ENCODE measurements at regions not wholly inside any gene's neighbourhood (a gene's known extent, or its start where the extent isn't known, plus 50 kb on each side); places are given as distances from the start of the nearest gene placed in this dataset.

DNA sequence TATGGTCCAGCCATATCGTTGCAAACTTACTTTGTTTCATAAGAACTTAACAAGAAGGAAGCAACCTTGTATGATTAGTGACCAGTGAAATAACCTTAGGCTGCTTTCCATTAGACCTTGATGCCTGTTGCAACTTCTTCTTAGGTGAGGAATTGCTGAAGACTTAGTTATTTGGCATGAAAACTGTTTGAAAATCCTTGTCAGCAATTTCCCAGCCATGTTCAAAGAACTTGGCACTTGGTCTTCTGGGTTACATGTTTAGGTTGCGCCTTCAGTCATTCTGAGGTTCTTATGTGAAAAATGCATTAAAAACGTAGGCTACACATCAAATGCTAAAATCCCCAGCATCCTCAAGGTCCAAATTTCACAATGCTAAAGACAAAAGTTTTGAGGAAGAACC lies 232.0 kb upstream of the CEP162 start:
- DNase-seq = no peak

DNA sequence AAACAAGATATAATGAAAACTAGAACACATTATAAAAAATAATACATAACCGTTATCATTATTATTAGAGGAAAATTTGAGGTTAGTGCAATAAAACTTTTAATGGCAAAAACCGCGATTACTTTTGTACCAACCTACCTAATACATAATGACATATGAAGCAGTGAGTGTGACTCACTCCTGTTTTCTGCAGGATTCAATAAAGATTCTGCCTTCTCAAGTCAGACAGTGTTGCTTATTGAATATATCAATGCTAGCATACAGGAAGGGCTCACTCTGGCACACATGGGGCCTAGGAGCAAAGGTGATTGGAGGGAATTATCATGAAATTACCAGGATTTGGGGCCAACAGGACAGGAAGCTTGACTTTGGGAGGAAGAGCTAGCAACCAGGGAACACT lies 230.8 kb upstream of the CEP162 start:
- no peak for DNase-seq

DNA sequence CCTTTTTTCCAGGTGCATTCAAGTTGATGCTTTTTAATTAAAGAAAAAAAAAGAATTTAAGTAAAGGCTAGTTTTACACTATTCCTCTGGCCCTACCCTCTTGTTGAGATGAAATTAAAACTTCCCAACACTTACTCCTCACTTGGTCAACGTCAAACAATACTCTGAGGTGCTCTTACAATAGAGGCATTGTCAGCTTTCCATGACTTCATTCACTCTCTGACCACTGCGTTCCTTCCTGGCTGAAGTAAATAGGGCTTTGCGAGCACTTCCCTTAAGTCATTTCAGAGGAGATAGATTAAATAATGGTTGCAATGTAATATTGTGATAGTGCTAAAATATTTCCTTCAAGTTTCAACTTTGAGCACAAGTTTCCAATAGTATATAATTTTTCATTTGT lies 229.8 kb upstream of the CEP162 start:
- DNase-seq = no peak

DNA sequence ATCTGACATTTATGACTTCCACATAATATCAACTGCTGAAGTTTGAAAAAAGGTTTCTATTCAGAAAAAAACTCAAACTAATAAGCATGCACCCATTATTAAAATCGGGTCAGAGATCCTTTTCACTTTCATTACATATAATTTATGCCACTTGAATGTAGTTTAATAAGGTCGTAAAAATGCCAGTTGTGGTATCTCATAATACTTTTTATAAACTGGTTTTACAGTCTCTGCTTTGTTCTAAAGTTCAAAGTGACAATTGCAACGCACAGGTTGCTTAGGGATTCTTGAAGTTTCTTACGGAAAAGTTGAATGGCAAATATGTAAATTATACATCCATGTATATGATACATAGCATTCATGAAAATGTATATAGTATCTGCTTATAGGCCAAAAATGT lies 229.4 kb upstream of the CEP162 start:
- no peak for DNase-seq

DNA sequence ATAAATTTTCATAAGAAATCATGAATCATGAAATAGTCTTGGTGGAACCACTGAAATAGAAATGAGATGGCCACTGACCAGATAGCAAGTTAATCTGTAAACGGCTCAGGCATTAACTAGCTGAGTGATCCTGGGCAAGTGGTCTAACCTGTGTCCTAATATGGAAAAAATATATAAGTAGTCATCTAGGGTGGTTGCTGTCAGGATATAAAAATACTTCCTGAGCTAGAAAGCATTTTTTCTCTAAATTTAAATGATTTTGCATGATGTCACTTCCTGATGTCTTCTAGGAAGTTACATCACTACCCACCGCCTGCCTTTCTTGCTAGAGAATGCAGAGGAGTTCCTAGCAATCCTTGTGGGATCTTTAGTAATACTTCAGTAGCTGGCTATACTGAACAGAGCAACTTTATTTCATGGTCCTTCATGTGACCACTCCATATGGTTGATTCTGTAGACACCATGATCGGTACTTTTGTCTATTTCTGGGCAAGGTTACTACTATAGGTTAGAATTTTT lies 228.1 kb upstream of the CEP162 start:
- no peak for DNase-seq

DNA sequence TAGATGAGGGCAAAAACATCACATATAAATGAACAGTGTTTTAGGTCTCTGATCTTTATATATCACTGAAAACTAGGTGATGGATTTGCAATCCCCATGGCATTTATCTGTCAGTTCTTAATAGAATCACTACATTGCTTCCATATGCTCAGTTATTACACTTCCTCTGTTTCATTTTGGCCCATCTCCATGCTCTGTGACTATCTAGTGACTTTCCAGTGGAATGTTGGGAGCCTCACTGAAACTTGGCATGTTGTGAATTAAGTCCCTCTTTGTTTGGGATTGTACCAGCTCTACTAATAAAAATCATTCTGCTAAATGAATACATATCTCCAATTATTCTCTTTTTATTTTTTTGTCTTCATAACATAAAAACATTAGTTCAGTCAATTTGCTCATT lies 226.1 kb upstream of the CEP162 start:
- DNase-seq = no peak

DNA sequence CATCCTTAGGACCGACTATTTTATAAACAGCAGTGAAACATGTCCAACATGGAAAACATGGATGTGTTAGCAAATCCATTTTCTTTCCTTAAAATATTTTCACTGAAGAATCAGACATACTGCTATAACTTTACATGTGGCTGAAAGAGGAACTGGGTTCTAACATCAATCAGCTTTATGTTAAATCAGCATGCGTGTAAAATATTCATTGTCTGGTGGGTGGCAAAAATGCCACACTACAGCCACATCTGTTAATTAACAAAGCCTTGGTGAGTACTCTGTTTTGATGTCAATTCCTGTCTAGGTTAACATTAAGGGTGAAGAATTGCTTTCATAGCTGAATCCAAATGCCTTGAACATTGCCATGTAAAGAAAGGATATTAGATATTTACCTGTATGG lies 222.6 kb upstream of the CEP162 start:
- no peak for DNase-seq

DNA sequence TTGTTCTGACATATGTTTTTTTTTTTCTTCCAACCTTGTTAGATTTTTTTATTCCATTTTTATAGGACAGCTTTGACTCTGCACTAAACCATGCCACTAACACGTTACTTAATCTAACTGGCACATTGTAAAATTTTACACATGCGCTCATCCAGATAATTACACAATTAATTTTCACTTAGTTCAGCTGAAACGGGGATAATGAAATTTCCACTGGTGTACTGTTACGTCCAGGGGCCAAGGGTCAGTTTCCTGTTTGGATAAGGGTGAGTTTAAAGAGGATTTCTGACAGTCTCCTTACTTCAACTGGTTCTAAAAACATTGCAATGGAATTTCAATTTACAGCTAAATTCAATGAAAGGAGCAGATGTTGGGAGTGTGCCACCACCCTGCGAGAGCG lies 221.8 kb upstream of the CEP162 start:
- no peak for DNase-seq

DNA sequence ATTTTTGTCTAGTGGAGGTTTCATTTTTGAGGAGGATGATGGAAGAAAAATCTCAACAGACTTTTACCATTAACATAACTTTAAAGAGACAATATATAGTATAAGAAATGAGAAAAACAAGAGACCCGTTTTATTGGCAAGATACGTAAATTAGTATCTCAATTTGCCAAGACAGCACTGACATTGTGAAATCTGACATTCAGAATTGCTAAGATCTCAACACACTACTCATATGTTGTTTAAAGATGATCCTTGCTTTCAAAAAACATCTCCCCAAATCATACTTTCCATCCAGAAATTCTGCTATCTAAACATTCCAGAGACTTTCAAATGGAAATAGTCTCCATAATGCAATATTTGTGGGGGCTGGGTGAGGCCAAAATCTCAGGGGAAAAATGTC lies 220.9 kb upstream of the CEP162 start:
- no peak for DNase-seq

DNA sequence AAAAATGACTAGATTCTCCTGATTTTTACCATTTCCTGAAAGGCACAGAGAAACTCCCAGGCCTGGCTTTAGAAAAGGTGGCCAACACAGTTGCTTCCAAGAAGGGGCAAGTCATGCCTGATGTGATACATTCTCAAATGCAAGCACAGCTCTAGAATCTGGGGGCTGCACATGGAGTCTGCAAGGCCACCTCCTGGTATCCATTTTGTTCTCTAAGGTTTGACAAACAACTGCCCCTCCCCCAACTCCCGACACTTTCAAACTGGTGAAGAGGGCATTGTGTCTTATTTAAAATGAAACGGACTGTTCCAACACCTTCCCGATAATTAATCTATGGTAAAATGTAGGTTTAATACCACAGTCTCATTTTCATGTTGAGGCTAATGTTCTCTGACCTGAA lies 220.2 kb upstream of the CEP162 start:
- DNase-seq = no peak

DNA sequence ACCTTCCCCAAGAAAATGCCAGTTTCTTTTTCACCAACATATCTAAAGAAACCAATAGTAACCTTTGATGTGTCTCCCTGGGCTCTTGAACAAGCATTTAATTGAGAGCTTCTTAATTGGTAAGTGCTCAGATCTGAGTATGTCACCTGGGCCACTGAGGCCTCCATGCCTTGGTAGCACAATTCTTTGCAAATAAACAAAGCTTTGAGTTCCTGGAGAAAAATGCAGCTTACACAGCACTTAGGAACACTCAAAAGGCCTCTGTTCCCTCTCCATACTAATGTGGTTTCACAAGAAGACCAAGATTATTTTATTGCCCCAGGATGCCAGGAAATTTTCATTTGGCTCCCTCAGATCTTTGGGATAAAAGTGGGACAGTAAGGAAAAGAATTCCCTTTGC lies 217.6 kb upstream of the CEP162 start:
- no peak for DNase-seq

DNA sequence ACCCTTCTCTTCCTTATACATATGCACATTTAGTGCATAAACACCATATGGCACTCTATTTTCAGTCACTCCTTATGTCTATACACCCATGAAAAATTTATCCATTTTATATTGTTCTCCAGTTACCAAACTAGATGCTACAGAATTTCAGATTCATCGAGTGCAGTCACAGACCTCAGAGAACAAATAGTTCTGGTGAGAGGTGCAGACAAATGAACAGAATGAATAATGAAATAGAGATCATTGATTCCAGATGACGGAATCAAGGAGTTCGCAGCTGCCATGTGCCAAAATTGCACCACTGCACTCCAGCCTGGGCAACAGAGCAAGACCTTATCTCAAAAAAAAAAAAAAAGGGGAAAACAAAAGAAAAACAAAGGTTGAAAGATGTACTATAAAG lies 214.8 kb upstream of the CEP162 start:
- DNase-seq = no peak

DNA sequence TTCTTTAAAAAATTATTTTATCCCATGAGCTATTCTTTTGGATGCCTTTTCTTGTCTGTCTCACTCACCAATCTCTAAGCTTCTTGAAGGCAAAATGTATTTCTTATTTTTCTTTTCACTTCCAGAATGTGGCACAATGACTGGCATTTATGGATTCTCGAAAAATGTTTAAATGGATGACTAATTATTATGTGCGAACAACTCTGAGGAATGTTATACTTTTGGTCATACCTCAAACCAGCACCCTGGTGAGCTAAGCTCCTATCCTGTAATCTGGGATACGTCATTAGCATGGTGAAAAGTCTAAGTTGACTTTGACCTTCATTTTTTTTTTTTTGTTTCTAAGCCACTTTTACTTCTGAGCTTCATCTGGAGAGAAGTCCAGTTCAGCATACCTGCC lies 214.0 kb upstream of the CEP162 start:
- no peak for DNase-seq

DNA sequence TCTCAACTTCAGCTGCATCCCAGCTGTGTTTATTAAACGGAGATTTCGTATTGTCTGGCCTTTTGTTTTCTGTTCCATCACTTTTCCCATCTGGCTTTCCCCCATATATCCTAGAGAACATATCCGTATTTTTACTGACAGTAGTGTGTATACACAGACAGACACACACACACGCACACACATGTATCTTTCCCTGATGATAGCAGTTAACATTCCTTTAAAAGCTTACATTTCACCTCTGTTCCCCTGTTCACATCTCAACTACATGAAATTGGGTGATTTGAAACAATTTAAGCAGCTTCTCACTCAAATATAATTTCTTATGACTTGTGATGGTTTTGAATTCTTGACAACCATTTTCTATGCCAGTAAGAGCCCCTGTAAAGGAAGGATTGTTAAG lies 207.1 kb upstream of the CEP162 start:
- no peak for DNase-seq

DNA sequence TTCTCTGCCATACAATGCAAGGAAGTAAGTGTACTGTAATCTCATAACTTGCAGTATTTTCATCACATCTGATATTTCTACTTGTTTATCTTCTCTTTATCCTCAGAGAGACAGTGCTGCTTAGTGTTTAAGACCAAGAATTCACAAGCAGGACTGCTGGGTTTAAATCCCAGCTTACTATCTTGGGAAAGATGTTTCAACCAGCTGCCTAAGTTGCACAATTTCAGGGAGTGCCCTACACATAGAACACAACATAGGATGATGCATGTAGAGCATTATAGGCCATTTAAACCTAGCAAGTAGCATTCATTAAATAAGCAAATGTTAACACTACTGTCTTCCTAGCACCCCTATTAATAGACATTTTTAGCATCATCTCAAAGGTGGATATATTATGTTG lies 205.2 kb upstream of the CEP162 start:
- no peak for DNase-seq

DNA sequence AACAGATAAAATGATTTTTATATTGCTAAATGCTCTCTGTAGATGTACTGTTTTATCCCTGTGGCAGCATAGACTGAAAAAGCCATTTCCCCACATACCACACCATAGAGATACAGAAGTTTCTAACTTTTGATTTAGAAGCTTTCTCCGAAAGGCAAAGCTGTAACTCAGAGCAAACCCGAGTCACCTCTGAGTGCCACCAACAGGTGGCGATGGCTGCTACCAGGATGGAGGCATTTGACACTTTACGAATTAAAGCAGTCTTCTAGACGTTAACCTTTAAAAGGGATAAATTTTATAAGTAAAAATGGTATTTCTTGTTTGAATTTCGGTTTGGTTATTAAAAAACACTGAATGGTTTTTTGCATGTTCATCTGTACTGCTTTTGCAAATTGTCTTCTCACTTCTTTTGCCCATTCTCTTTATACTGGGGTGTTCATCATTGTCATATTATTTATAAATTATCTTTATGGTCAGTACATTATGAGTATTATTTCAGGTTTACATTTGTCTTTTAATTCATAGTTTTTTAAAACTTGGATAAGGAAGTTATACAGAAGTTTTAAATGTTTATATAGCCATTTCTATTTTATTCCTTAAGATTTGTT lies 201.0 kb upstream of the CEP162 start:
- no peak for DNase-seq

DNA sequence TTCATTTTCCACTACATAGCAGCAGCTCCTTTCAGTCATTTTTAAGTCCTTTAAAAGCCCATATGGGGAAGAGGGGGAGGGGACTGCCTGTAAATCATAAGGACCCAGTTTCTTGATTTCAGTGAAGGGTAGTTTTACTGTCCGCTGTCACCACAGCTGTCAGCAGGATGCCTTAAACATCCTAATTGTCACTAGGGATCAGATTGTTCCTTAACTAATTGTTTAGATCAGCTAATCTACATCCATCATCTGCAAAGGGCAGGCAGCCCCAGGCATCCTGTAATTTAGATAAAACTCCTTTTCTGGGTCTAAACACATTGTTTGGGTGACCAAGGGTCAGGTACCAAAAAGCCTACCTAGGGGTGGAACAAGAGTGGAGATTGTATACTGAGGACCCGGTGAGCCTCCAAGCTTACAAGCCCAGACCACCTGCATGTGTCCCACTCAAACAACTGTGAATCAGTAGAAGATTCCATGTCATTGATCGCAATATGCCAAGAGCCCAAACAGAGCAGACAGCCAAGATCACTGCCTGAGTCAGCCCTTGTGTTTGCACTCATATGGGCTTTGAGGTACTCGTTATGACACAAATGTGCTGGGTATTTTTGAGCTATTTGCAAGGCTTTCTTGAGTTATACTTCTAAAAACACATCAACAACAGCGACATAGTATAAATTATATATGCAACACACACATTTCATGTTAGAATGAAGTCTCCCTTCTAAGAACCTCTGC lies 198.7 kb upstream of the CEP162 start:
- DNase-seq = no peak

DNA sequence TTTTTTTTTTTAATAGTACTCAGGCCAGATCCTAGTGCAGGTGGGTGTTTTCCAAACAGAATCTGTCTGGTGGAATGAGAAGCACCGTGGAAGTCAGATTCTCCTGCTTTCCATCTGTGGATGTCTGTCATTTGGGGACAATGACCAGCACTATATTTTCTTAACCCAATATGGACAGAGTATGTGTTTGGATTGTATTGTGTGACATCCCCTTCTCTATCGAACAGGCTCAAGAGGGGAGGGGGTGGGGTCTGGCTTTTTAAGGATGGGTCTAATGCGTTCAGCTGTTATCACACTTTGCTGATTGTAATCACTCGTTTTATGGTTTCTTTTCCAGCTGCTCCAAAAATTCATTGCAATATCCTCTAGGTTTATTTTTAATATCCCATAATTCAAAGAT lies 197.5 kb upstream of the CEP162 start:
- DNase-seq = no peak

DNA sequence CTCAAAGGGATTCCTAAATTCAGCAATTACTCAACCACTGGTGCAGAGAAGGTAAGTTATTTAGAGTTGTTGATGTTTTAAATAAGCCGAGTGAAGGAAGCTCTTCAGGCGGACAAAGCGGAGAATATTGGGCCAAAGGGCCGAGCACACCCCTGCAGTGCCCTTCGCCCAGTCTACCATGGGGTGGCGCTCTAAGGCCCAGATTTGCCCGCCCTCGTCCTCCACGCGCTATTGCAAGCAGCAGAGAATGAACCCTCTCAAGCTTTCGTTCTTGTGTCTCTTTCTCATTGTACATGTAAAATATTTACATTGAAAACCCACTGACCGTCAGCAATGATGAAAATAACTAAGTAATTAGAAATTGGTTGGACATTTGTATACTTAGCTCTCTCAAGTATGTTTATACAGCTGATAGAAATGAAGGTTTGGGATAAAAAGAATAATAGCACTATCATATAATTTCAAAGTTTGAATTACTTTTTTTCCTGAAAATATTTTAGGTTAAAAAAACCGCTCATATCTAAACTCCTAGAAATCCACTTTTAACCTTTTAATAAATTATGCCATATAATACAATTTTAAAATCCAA lies 195.0 kb upstream of the CEP162 start:
- DNase-seq = no peak

DNA sequence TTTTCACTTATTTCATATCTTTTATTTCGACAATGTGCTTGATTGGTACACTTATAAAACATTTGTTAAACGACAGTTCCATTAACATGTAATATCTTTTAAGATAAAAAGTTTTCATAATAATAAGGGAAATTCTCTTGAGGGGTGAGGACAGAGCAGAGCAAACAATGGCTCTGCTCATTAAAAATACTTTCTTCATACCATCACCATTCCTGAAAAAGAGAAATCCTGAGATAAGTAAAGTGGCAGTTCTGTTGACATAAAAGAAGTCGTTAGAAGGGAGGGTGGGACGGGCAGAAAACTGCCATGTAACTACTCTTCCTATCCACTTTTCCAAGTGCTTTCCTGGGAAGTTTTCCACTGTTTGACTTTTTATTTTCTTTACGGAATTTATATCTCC lies 193.6 kb upstream of the CEP162 start:
- DNase-seq = no peak

DNA sequence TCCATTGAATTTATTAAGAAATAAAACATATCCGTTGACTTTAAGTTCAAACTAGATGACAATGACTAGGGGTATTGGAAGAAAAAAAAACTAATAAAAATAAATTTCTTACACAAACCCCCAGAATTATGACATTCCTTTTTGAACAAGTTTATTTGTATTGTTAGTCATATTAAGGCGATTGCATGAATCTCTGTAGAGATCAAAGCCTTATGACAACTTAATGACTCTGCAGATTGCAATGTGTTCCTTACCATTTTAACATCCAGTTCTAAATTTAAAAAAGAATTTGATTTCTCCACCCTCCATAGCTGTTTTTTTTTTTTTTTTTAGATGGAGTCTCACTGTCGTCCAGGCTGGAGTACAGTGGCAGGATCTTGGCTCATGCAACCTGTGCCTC lies 189.8 kb upstream of the CEP162 start:
- DNase-seq = no peak

DNA sequence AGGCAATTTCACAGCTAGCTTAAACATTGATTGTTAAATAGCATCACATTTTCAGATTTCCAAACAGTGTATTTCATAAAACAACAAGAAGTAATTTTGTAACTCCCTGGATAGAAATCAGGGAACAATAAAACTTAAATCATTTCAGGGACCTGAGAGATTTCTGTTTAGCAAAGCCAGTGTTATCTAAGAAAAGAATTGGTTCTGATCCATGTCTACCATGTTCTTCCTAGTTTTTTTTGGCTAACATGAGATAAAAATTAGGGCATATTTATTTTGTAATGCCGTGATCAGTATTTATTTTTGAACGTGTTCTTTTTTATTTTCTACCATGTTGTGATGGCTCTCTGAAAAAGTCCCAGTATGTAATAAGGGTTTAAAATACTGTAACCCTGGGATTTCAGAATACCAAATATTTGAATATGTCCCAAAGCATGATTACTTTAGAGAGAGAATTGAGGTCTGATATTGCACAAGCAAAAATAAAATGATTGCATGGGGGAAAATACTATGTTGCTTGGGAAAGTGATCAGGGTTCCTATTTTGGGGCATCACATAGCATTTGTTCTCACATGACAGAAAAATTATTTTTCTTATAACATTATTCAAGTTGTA lies 188.7 kb upstream of the CEP162 start:
- DNase-seq = no peak

DNA sequence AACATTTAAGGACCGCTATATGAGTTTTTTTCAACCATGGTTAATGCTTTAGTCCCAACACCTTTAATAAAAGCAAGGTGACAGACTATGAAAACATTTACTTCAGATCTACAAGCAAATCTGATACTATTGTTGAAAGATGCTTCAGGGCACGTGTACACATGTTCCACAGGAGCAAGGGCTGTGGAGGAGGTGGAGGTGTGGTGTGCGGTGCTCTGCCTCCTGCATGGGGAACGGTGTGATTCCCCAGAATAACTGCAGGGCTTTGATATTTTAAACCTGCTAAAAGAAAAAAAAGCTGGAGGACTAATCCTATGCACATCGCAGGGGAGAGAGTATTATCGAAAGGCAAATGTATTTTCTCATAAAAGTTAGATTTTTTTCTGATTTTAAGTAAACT lies 188.1 kb upstream of the CEP162 start:
- no peak for DNase-seq

DNA sequence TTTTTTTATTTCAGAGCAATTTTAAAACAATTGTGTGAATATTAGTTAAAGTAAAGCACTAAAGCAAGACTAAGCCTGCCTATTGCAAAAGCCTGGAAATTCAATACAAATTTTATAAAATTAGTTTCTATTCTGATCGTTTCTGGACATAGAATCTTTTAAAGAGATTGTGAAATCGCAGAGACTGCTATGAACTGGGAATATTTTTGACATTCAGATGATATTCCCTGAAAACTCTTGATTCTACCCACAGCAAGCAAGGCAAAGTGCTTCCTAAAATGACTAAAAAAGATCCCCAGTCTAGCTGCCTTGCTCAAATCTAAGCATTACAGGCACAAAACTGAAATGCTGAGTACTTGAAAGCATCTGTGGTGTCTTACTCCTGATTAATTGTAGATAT lies 187.6 kb upstream of the CEP162 start:
- DNase-seq = no peak

All from NCI-H2081 treated with DMSO at 0.1 percent for 48 hours (cell line).